NCI-H128 (cell line): ENCODE measurements at regions not wholly inside any gene's neighbourhood (a gene's known extent, or its start where the extent isn't known, plus 50 kb on each side); places are given as distances from the start of the nearest gene placed in this dataset.

Source experiments
- DNase-seq: peaks from one replicate; lab custom pipeline; 2025; ENCODE audit not compliant: unreplicated experiment; lab: John Stamatoyannopoulos, UW

GRCh38 chr12:67794161-67794560 is 145.6 kb downstream of the DYRK2 start:
- no peak for DNase-seq

- no peak for DNase-seq
Observed at GRCh38 chr12:67795236-67795635, 146.7 kb downstream of the DYRK2 start.

- DNase-seq, result no peak
Observed at GRCh38 chr12:67797185-67797741, 148.7 kb downstream of the DYRK2 start.

GRCh38 chr12:67797753-67798152 is 149.2 kb downstream of the DYRK2 start:
- DNase-seq, result no peak

GRCh38 chr12:67798768-67799167 is 150.2 kb downstream of the DYRK2 start:
- no peak for DNase-seq

GRCh38 chr12:67802731-67803130 is 154.2 kb downstream of the DYRK2 start:
- DNase-seq, result no peak

- DNase-seq, result no peak
Observed at GRCh38 chr12:67803278-67803993, 154.9 kb downstream of the DYRK2 start.

- no peak for DNase-seq
Observed at GRCh38 chr12:67804168-67804567, 155.6 kb downstream of the DYRK2 start.

GRCh38 chr12:67807814-67808213 is 159.3 kb downstream of the DYRK2 start:
- no peak for DNase-seq

GRCh38 chr12:67810166-67810565 is 161.6 kb downstream of the DYRK2 start:
- no peak for DNase-seq

GRCh38 chr12:67811437-67812361 is 163.2 kb downstream of the DYRK2 start:
- DNase-seq, result no peak

- no peak for DNase-seq
Observed at GRCh38 chr12:67813456-67813904, 164.9 kb downstream of the DYRK2 start.

- no peak for DNase-seq
Observed at GRCh38 chr12:67816269-67816668, 167.7 kb downstream of the DYRK2 start.

- no peak for DNase-seq
Observed at GRCh38 chr12:67818459-67818903, 169.9 kb downstream of the DYRK2 start.

GRCh38 chr12:67819902-67820301 is 169.3 kb upstream of the IFNG-AS1 start:
- DNase-seq, result no peak

GRCh38 chr12:67820694-67821093 is 168.6 kb upstream of the IFNG-AS1 start:
- no peak for DNase-seq

GRCh38 chr12:67822826-67823225 is 166.4 kb upstream of the IFNG-AS1 start:
- no peak for DNase-seq

GRCh38 chr12:67826148-67826547 is 163.1 kb upstream of the IFNG-AS1 start:
- no peak for DNase-seq

GRCh38 chr12:67826946-67827720 is 162.1 kb upstream of the IFNG-AS1 start:
- DNase-seq, result no peak

- DNase-seq, result no peak
Observed at GRCh38 chr12:67827820-67828383, 161.3 kb upstream of the IFNG-AS1 start.

- no peak for DNase-seq
Observed at GRCh38 chr12:67829896-67830295, 159.4 kb upstream of the IFNG-AS1 start.
